ENCODE measurements at regions not wholly inside any gene's neighbourhood (a gene's known extent, or its start where the extent isn't known, plus 50 kb on each side); places are given as distances from the start of the nearest gene placed in this dataset.

DNA sequence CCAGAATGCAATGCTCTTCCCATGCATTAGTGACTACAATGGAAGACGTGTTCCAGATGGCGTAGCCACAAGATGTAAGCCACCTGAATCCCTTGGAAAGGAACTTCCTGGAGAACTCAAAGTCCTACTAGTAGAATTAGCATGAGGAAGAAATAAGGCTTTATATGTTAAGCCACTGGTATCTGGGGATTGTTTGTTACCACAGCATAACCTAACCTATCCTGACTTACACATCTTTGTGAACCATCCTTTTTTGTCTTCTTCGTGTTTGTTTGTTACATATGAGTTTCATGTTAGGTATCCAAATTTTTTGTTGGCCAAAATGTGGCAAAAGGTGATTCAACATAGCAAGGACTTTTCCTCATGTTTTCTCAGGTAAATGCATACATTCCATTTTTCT is 188.9 kb downstream of the C1D start:
- Histone ChIP-seq H3K9me1 (replicated peaks; ENCODE audit: control insufficient read depth, extremely low read depth, insufficient read depth, low read length) (no peaks in the 10 kb centered on the region), H3K4me2 (ENCODE audit: insufficient read depth, low read length) (no peak overlapping the region), H3K9ac (replicated peaks; ENCODE audit: extremely low read depth, insufficient read depth, low read length) (no peak overlapping the region), H2AFZ (ENCODE audit: low read depth, low read length) (no peak overlapping the region), H3K79me2 (ENCODE audit: control insufficient read depth, insufficient read depth, low read length) (no peaks in the 10 kb centered on the region), H3K36me3 (ENCODE audit: control insufficient read depth in 2 of 2, extremely low read depth in 1 of 2, insufficient read depth in 2 of 2, low read length in 2 of 2) (no peaks in the 10 kb centered on the region), H3K4me3 (replicated peaks in 1 of 3; ENCODE audit: insufficient read depth in 1 of 3, low read depth in 1 of 3, low read length in 3 of 3) (no peak overlapping the region), H4K20me1 (replicated peaks; ENCODE audit: control insufficient read depth, extremely low read depth, insufficient read depth, low read length) (no peaks in the 10 kb centered on the region), H3K4me1 (ENCODE audit: control insufficient read depth, extremely low read depth, insufficient read depth, low read length) (peaks cover 28% of the 10 kb centered on the region), H3K27me3 (ENCODE audit: control insufficient read depth in 2 of 2, insufficient read depth in 2 of 2, low read length in 2 of 2) (no peaks in the 10 kb centered on the region), H3K9me3 (replicated peaks; ENCODE audit: control insufficient read depth, insufficient read depth, low read length) (no peaks in the 10 kb centered on the region), H3K27ac (ENCODE audit: insufficient read depth, low read depth, low read length) (no peak overlapping the region)
- DNase-seq (ENCODE audit: low read depth, low spot score) (no peak), FAIRE-seq (no peak)
- ChIA-PET POLR2A (no interaction called here), CTCF (interaction anchor here (4.5 kb wide), 1 partner anchor 157 kb away, joined by 42 read pairs; no protein-coding TSS in a partner anchor)
- dilution Hi-C loops (cut with MboI; ENCODE audit: extremely low pct_ligation_motif_present, low sequenced_read_pairs) (no loop called here), intact Hi-C loops (cut with micrococcal nuclease) (loop anchor here (2.0 to 10.0 kb wide), 2 partner anchors 121 to 1439 kb away; partner anchors contain the start of gene MEIS1)
- TF ChIP-seq EZH2 (IDR thresholded peaks at IDR 0.05; ENCODE audit: borderline replicate concordance, low read depth, low read length, severe bottlenecking) (no peak), FOS (IDR thresholded peaks at IDR 0.05; ENCODE audit: borderline replicate concordance, insufficient read depth, low read length) (no peak), POLR2A (IDR thresholded peaks at IDR 0.05; ENCODE audit: low read depth, low read length) (no peak)
- TF ChIP-seq, protein P1, sequence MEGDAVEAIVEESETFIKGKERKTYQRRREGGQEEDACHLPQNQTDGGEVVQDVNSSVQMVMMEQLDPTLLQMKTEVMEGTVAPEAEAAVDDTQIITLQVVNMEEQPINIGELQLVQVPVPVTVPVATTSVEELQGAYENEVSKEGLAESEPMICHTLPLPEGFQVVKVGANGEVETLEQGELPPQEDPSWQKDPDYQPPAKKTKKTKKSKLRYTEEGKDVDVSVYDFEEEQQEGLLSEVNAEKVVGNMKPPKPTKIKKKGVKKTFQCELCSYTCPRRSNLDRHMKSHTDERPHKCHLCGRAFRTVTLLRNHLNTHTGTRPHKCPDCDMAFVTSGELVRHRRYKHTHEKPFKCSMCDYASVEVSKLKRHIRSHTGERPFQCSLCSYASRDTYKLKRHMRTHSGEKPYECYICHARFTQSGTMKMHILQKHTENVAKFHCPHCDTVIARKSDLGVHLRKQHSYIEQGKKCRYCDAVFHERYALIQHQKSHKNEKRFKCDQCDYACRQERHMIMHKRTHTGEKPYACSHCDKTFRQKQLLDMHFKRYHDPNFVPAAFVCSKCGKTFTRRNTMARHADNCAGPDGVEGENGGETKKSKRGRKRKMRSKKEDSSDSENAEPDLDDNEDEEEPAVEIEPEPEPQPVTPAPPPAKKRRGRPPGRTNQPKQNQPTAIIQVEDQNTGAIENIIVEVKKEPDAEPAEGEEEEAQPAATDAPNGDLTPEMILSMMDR (IDR thresholded peaks at IDR 0.05; ENCODE audit: extremely low read depth in 1 of 2, insufficient read depth in 1 of 2, low read depth in 1 of 2, low read length in 2 of 2), result no peak
- TF ChIP-seq, protein P2, sequence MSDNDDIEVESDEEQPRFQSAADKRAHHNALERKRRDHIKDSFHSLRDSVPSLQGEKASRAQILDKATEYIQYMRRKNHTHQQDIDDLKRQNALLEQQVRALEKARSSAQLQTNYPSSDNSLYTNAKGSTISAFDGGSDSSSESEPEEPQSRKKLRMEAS (IDR thresholded peaks at IDR 0.05; ENCODE audit: insufficient read depth, insufficient read length), result no peak
- no TSS peak for BruUV-seq (replicated peaks)

DNA sequence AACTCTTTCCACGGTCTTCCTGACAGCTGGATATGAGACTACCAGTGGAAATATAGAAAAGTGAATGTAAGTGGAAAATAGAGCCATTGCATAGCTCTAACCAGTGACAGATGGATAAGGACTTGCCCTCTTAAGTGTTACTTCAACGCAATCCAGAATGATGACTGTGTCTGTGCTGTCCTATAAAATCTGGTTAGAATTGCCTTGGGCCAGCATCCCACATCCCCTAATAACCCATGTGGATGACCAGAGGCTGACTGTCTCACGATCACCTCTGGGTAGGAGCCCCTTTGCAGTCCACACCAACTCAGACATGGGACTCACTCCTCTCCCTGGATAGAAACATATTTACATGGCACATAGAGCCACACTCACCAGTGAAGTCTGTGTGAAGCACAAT is 186.6 kb downstream of the C1D start:
- BruUV-seq (replicated peaks), result no TSS peak
- no peak for TF ChIP-seq GATA2 (IDR thresholded peaks at IDR 0.05; ENCODE audit: insufficient read depth, insufficient read length, low read depth, low read length)
- no peak for TF ChIP-seq MYC (IDR thresholded peaks at IDR 0.05; ENCODE audit: low read depth, low read length)
- TF ChIP-seq, protein P1 (IDR thresholded peaks at IDR 0.05; ENCODE audit: extremely low read depth in 1 of 2, insufficient read depth in 1 of 2, low read depth in 1 of 2, low read length in 2 of 2), result no peak
- TF ChIP-seq EZH2 (IDR thresholded peaks at IDR 0.05; ENCODE audit: borderline replicate concordance, low read depth, low read length, severe bottlenecking), result no peak
- no peak for TF ChIP-seq POLR2AphosphoS5 (IDR thresholded peaks at IDR 0.05; ENCODE audit: insufficient read depth, low read depth, low read length)
- no peak for TF ChIP-seq FOS (IDR thresholded peaks at IDR 0.05; ENCODE audit: borderline replicate concordance, insufficient read depth, low read length)
- no peak for TF ChIP-seq JUN (IDR thresholded peaks at IDR 0.05; ENCODE audit: borderline replicate concordance, insufficient read depth, insufficient read length, low read depth)
- no peak for TF ChIP-seq POLR2A (IDR thresholded peaks at IDR 0.05; ENCODE audit: low read depth, low read length)
- TF ChIP-seq, protein P2 (IDR thresholded peaks at IDR 0.05; ENCODE audit: insufficient read depth, insufficient read length), result no peak
- no peak overlapping the region for H2AFZ ChIP-seq (ENCODE audit: low read depth, low read length)
- H3K79me2 ChIP-seq (ENCODE audit: control insufficient read depth, insufficient read depth, low read length), result no peaks in the 10 kb centered on the region
- H3K9me1 ChIP-seq (replicated peaks; ENCODE audit: control insufficient read depth, extremely low read depth, insufficient read depth, low read length), result no peaks in the 10 kb centered on the region
- no peak overlapping the region for H3K9ac ChIP-seq (replicated peaks; ENCODE audit: extremely low read depth, insufficient read depth, low read length)
- peaks cover 23% of the 10 kb centered on the region for H3K4me1 ChIP-seq (ENCODE audit: control insufficient read depth, extremely low read depth, insufficient read depth, low read length)
- no peaks in the 10 kb centered on the region for H3K36me3 ChIP-seq (ENCODE audit: control insufficient read depth in 2 of 2, extremely low read depth in 1 of 2, insufficient read depth in 2 of 2, low read length in 2 of 2)
- no peak overlapping the region for H3K4me2 ChIP-seq (ENCODE audit: insufficient read depth, low read length)
- dilution Hi-C loops (cut with MboI; ENCODE audit: extremely low pct_ligation_motif_present, low sequenced_read_pairs) (no loop called here), intact Hi-C loops (cut with micrococcal nuclease) (loop anchor here (10.0 kb wide), 1 partner anchor 119 kb away; no protein-coding TSS in a partner anchor)
- no peaks in the 10 kb centered on the region for H4K20me1 ChIP-seq (replicated peaks; ENCODE audit: control insufficient read depth, extremely low read depth, insufficient read depth, low read length)
- FAIRE-seq (no peak), DNase-seq (ENCODE audit: low read depth, low spot score) (no peak)
- ChIA-PET CTCF (no interaction called here), POLR2A (no interaction called here)
- no peaks in the 10 kb centered on the region for H3K9me3 ChIP-seq (replicated peaks; ENCODE audit: control insufficient read depth, insufficient read depth, low read length)
- no peaks in the 10 kb centered on the region for H3K27me3 ChIP-seq (ENCODE audit: control insufficient read depth in 2 of 2, insufficient read depth in 2 of 2, low read length in 2 of 2)
- H3K27ac ChIP-seq (ENCODE audit: insufficient read depth, low read depth, low read length), result no peak overlapping the region
- no peak overlapping the region for H3K4me3 ChIP-seq (replicated peaks in 1 of 3; ENCODE audit: insufficient read depth in 1 of 3, low read depth in 1 of 3, low read length in 3 of 3)
